Transverse colon (tissue), 4 donors: ENCODE measurements at regions not wholly inside any gene's neighbourhood (a gene's known extent, or its start where the extent isn't known, plus 50 kb on each side); places are given as distances from the start of the nearest gene placed in this dataset.

Experiments
- CTCF ChIP-seq, 5 experiments: fragments of 200-600 bp in 3 of 5; fragments of 450-650 bp in 2 of 5; sonication (generic) in 3 of 5; IDR thresholded peaks; 1 replicate in 2 of 5; 2 replicates in 3 of 5; pipeline ENCODE4 v1.5.1; 2016 to 2017; ENCODE audit warnings: antibody characterized with exemption in 5 of 5, inconsistent platforms in 3 of 5, mild to moderate bottlenecking in 2 of 5, moderate library complexity in 1 of 5
- EP300 ChIP-seq: sonication (generic); formaldehyde crosslinking; IDR thresholded peaks from one replicate; pipeline ENCODE4 v1.6.1; 2017; ENCODE audit warnings: antibody characterized with exemption, low read depth
- POLR2A ChIP-seq: fragments of 450-650 bp; IDR thresholded peaks from one replicate; pipeline ENCODE4 v1.6.1; 2016; ENCODE audit warnings: antibody characterized with exemption, mild to moderate bottlenecking, moderate library complexity
- POLR2AphosphoS5 ChIP-seq, 3 donors: sonication (generic); formaldehyde crosslinking; IDR thresholded peaks; one replicate each; pipeline ENCODE4 v1.6.1; 2016; ENCODE audit warnings: antibody characterized with exemption in 3 of 3

- TF ChIP-seq POLR2AphosphoS5 (IDR thresholded peaks at IDR 0.05) (no peak), EP300 (no peak), CTCF (IDR thresholded peaks at IDR 0.05) (no peak), POLR2A (no peak)
Observed at GRCh38 chr18:76230791-76231190, 264.3 kb downstream of the ZNF516 start.
